ENCODE measurements at regions not wholly inside any gene's neighbourhood (a gene's known extent, or its start where the extent isn't known, plus 50 kb on each side); places are given as distances from the start of the nearest gene placed in this dataset.

DNA sequence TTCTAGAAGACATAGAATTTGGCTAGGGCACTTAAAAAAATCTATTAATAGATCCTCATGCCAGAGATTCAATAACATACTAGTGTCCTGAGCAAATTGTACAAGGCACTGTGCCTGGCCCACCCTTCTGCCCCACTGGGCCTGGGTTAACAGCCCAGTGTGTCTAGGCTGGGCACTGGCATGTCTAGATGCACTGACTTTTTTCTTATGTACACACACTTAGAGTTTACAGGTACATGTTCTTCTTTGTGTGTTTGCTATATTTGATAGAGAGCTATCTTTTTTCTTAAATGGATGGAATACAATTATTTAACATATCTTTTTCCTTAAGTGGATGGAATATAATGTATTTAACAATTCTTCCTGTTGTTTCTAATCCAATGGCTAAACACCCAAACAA is 241.5 kb downstream of the AUH start:
- no peak for DNase-seq
- no peak for ATAC-seq
- H3K27me3 ChIP-seq = no peaks in the 10 kb centered on the region
- in situ Hi-C loops (cut with MboI; ENCODE audit: low sequenced_read_pairs in 4 of 4) = no loop called here
- intact Hi-C loops (cut with DNase I; ENCODE audit: low total_unique reads) = loop anchor here (5.0 kb wide), 1 partner anchor 47 kb away; no protein-coding TSS in a partner anchor
- no peak overlapping the region for H3K4me3 ChIP-seq
- no peaks in the 10 kb centered on the region for H3K36me3 ChIP-seq
- TF ChIP-seq POLR2A (IDR thresholded peaks at IDR 0.05) = no peak
- TF ChIP-seq, protein P1, sequence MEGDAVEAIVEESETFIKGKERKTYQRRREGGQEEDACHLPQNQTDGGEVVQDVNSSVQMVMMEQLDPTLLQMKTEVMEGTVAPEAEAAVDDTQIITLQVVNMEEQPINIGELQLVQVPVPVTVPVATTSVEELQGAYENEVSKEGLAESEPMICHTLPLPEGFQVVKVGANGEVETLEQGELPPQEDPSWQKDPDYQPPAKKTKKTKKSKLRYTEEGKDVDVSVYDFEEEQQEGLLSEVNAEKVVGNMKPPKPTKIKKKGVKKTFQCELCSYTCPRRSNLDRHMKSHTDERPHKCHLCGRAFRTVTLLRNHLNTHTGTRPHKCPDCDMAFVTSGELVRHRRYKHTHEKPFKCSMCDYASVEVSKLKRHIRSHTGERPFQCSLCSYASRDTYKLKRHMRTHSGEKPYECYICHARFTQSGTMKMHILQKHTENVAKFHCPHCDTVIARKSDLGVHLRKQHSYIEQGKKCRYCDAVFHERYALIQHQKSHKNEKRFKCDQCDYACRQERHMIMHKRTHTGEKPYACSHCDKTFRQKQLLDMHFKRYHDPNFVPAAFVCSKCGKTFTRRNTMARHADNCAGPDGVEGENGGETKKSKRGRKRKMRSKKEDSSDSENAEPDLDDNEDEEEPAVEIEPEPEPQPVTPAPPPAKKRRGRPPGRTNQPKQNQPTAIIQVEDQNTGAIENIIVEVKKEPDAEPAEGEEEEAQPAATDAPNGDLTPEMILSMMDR (IDR thresholded peaks at IDR 0.05 in 4 of 5, conservative IDR thresholded peaks at IDR 0.05 in 1 of 5) = no peak
- H3K4me1 ChIP-seq = peaks cover 25 to 32% of the 10 kb centered on the region in 2 donors
- H3K27ac ChIP-seq = peak overlapping the region; percentile 80 to 90 (median 82)
- no peaks in the 10 kb centered on the region for H3K9me3 ChIP-seq

DNA sequence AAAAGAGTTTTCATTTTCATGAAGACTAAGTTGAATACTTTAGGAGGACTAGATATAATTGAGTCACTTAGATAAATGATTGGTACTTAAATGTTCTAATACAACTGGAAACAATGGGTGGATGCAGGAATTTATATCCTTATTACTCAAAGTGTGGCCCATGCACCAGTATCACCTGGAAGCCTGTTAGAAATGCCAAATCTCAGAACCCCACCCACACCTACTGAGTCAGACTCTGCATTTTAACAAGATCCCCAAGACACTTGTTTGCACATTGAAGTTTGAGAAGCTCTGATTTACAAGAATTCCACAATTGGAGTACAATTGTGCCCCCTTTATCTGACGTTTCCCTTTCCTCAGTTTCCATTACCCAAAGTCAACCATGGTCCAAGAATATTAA is 239.0 kb downstream of the AUH start:
- no peak for ATAC-seq
- intact Hi-C loops (cut with DNase I; ENCODE audit: low total_unique reads) = loop anchor here (5.0 kb wide), 1 partner anchor 45 kb away; no protein-coding TSS in a partner anchor

DNA sequence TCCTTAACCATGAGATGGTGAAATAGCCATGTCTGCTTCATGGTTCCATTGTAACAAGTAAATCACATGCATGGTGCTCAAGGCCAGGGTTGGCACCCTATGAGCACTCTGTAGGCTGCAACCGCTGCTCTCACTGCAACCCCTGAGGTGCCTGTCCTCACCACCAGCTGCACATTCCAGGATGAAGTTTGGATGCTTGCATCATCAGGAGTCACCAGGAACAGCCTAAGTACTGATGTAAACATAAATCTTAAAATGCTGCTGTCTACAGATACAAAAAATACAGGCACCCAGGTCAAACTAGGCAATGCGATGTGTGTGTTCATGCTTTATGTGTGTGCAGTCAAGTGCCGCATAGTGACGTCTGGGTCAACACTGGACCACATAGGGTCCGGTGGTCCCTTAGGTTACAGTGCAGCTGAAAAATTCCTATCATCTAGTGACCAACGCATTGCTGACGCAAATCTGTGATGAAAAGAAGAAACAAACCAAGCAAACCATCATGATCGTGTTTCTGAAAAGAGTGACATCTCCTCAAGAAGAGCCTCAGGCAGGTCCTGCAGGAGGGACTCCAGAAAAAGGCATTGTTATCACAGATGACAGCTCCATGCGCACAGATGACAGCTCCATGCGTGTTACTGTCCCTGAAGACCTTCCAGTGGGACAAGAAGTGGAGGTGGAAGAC is 234.8 kb downstream of the AUH start:
- Histone ChIP-seq H3K4me3 (no peak overlapping the region), H3K36me3 (no peaks in the 10 kb centered on the region), H3K27ac (no peak overlapping the region), H3K4me1 (no peaks in the 10 kb centered on the region), H3K27me3 (no peaks in the 10 kb centered on the region), H3K9me3 (no peaks in the 10 kb centered on the region)
- in situ Hi-C loops (cut with MboI; ENCODE audit: low sequenced_read_pairs in 4 of 4) (no loop called here), intact Hi-C loops (cut with DNase I; ENCODE audit: low total_unique reads) (no loop called here)
- ATAC-seq (no peak), DNase-seq (no peak)
- TF ChIP-seq POLR2A (IDR thresholded peaks at IDR 0.05) = no peak
- TF ChIP-seq, protein P1 (IDR thresholded peaks at IDR 0.05 in 4 of 5, conservative IDR thresholded peaks at IDR 0.05 in 1 of 5) = no peak

More for the DNA sequence above, 239.0 kb downstream of the AUH start:
- no peaks in the 10 kb centered on the region for H3K9me3 ChIP-seq
- H3K36me3 ChIP-seq = no peaks in the 10 kb centered on the region
- in situ Hi-C loops (cut with MboI; ENCODE audit: low sequenced_read_pairs in 4 of 4) = no loop called here
- TF ChIP-seq, protein P1 (IDR thresholded peaks at IDR 0.05 in 4 of 5, conservative IDR thresholded peaks at IDR 0.05 in 1 of 5) = no peak
- TF ChIP-seq POLR2A (IDR thresholded peaks at IDR 0.05) = no peak
- no peaks in the 10 kb centered on the region for H3K27me3 ChIP-seq
- no peak overlapping the region for H3K4me3 ChIP-seq
- DNase-seq = no peak
- H3K27ac ChIP-seq = no peak overlapping the region
- H3K4me1 ChIP-seq = peaks cover 21 to 31% of the 10 kb centered on the region in 2 donors

DNA sequence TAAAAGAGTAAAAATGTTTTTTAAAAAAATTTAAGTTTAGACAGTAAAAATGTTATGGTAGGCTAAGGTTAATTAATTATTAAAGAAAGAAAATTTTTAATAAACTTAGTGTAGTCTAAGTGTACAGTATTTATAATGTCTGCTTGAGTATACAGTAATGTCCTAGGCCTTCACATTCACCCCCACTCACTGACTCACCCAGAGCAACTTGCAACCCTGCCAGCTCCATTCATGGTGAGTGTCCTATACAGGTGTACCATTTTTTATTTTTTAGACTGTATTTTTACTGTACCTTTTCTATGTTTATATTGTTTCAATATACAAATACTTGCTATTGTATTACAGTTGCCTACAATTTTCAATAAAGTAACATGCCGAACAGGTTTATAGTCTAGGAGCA is 234.1 kb downstream of the AUH start:
- H3K27ac ChIP-seq = no peak overlapping the region
- TF ChIP-seq POLR2A (IDR thresholded peaks at IDR 0.05) = no peak
- TF ChIP-seq, protein P1 (IDR thresholded peaks at IDR 0.05 in 4 of 5, conservative IDR thresholded peaks at IDR 0.05 in 1 of 5) = no peak
- no peaks in the 10 kb centered on the region for H3K36me3 ChIP-seq
- DNase-seq (no peak), ATAC-seq (no peak)
- H3K27me3 ChIP-seq = no peaks in the 10 kb centered on the region
- in situ Hi-C loops (cut with MboI; ENCODE audit: low sequenced_read_pairs in 4 of 4) = no loop called here
- intact Hi-C loops (cut with DNase I; ENCODE audit: low total_unique reads) = no loop called here
- H3K9me3 ChIP-seq = no peaks in the 10 kb centered on the region
- no peak overlapping the region for H3K4me3 ChIP-seq
- no peaks in the 10 kb centered on the region for H3K4me1 ChIP-seq
